NCI-H446 treated with DMSO at 0.1 percent for 48 hours (cell line): ENCODE measurements at regions not wholly inside any gene's neighbourhood (a gene's known extent, or its start where the extent isn't known, plus 50 kb on each side); places are given as distances from the start of the nearest gene placed in this dataset.
"Not testable (repeated sequence)": the region's sequence is repeated elsewhere in the genome, so short reads cannot be mapped to it uniquely, and the experiment has no call there.

Experiments used
- DNase-seq: peaks from one replicate; lab custom pipeline; 2025; lab: John Stamatoyannopoulos, UW

- no peak for DNase-seq
Observed at GRCh38 chr18:10119991-10120390, 206.2 kb downstream of the VAPA start.

GRCh38 chr18:10120622-10121021, 206.8 kb downstream of the VAPA start:
- no peak for DNase-seq

- DNase-seq = no peak
Observed at GRCh38 chr18:10121028-10121427, 207.2 kb downstream of the VAPA start.

GRCh38 chr18:10121786-10122515, 208.1 kb downstream of the VAPA start:
- no peak for DNase-seq

- no peak for DNase-seq
Observed at GRCh38 chr18:10122988-10123950, 209.5 kb downstream of the VAPA start.

GRCh38 chr18:10124071-10124470, 210.3 kb downstream of the VAPA start:
- DNase-seq = no peak

- no peak for DNase-seq
Observed at GRCh38 chr18:10124557-10124956, 210.7 kb downstream of the VAPA start.

DNA sequence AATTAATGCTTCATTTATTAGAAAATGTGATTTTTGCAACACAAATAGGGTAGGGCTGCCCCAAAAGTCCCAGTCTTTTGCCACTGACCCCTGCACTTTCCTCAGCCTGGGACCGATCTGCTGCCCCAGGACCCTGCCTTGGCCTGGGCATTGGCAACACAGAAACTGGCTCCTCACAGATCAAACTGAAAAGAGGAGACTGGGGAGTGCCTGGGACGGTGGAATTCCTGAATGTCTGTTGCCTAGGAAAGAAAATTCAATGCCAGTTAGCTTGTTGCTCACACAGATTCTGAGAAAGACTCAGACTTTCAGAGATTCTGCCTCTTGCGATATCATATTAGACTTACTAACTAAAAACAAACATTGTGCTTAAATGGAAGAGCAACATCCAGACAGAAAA, 211.2 kb downstream of the VAPA start:
- DNase-seq = no peak

GRCh38 chr18:10127729-10128128, 213.9 kb downstream of the VAPA start:
- DNase-seq = no peak

- no peak for DNase-seq
Observed at GRCh38 chr18:10128921-10129501, 215.2 kb downstream of the VAPA start.

- DNase-seq = no peak
Observed at GRCh38 chr18:10130606-10131005, 216.8 kb downstream of the VAPA start.

DNA sequence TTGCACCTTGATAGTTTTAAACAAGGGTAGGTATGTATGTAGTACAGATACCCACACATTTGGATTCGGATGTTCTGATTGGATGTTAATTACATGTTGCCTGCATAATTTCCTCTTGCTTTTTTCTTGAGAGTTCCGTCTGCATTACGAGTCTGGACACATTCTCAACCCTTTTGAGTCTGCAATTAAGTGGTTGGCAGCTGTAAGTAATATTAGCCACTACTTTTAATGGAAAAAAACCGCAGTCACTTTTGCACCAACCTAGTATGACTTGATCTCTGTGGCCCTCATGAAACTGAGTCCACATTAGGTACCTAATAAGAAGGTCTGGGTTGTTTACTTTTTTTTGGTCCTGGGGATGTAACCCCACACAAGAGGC, 217.3 kb downstream of the VAPA start:
- no peak for DNase-seq

- no peak for DNase-seq
Observed at GRCh38 chr18:10131460-10132395, 217.9 kb downstream of the VAPA start.

GRCh38 chr18:10133516-10133915, 219.7 kb downstream of the VAPA start:
- no peak for DNase-seq

DNA sequence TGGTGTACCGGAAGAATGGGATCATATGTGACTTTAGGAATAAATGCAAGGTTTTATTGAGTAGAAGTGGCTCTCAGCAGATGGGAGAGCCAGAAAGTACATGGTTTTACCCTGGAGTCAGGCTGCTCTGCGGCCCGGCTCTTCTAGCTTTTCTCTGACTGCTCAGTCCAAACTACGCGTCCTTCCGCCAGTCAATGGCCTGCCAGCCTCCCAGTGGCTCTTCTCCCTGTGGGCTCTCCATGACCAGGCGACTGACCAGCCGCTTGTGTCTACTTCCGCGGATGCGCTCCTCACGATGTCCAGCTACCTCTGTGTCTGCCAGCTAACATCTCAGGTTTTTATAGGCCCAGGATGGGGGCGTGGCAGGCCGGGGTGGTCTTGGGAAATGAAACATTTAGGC, 220.4 kb downstream of the VAPA start:
- DNase-seq = no peak

- not testable (repeated sequence) for DNase-seq
Observed at GRCh38 chr18:10134749-10135148, 220.9 kb downstream of the VAPA start.

- DNase-seq = no peak
Observed at GRCh38 chr18:10135302-10135926, 221.6 kb downstream of the VAPA start.

DNA sequence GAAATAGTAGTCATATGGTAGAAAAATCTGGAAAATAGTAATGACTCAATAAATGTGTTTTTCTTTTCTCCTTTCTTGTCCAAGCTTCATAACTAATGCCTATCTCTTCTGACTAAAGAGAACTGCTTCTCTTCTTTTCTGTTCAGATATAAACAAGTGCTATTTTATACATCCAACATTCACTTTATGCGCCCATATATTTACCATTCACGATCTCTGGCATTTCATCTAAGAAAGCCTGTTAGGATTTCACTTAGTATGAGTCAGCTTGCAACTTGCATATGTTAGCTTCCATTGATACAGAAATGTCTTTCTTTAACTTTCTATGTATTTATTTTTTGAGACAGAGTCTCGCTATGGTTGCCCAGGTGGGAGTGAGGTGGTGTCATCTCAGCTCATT, 224.9 kb downstream of the VAPA start:
- DNase-seq = no peak

DNA sequence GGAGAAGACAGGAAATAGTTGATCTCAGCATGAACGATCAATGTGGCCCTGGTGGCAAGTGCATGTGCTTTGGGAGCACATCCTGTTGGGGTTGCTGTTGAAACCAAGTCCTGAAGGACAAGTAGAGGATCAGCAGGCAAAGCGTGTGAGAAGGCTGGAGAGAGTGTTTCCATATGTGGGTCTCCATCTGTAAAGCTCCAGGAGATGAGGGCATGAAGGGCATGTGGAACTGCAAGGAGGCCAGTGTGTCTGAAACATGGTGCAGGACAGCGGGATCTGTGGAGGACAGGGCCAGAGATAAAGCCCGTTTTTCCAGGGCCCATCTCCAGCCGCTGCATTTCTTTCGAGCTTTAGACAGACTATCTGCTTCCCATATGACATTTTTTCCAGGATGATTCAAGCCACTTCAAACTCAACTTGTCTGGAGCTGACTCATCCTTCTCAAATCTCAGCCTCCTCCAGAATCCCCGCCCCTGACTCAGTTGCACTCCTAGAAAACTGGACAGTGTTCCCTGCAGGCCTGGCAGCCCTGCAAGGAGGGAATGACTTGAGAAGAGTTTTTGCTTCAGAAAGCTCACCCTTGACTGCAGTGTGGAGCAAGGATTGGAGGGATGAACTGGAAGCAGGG, 226.1 kb downstream of the VAPA start:
- no peak for DNase-seq

DNA sequence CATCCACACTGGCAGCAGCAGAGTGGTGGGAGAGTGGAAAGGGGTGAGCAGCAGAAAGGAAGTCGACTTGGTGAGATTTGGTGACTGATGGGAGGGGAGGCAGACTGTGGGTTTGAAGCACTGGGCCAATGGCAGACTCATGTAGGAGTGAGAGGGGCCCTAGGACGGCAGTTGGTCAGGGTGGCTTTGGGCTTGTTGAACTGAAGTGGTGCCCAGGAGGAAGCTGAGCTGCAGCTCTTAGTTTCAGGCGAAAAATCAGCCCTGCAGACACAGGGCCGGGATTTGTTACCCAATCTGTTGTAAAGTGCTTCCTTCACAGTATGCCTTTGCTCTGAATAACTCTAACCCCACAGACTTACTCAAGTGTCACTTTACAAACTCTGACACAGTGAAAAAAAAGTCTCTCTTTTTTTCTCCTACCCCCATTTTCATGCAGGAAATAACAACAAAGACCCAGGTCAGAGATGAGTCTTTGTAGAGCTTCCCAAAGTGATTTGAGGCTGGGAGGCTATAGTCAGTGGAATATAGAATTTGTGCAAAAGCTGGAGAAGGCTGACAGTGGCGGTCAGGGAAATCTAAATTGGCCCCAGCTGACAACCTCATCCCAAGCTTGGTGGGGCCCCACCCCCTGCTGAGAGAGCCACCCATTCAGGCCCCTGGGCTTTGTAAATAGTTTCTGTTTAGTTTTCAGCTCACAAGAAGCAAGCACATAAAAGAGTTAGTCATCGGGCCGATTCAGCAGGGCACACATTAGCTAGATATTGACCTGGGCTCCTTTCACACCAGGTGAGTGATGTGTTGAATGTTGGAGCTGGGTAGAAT, 226.9 kb downstream of the VAPA start:
- no peak for DNase-seq
